Colon (tissue), 2 donors: ENCODE measurements at regions not wholly inside any gene's neighbourhood (a gene's known extent, or its start where the extent isn't known, plus 50 kb on each side); places are given as distances from the start of the nearest gene placed in this dataset.

Experiments used
- FAIRE-seq: peaks from 2 replicates; lab custom pipeline; 2012; peaks lifted over from hg19 to GRCh38; lab: Jason Lieb, UNC
- donor health status: control.
- donor health status: control.

- FAIRE-seq = no peak
These were observed 197.3 kb downstream of the PTEN start for GRCh38 chr10:88060762-88061161.

- no peak for FAIRE-seq
These were observed 199.0 kb downstream of the PTEN start for GRCh38 chr10:88062385-88062784.

- no peak for FAIRE-seq
These were observed 199.5 kb downstream of the PTEN start for GRCh38 chr10:88062798-88063472.

- no peak for FAIRE-seq
These were observed 200.6 kb downstream of the PTEN start for GRCh38 chr10:88063861-88064557.

- FAIRE-seq = no peak
These were observed 201.4 kb downstream of the PTEN start for GRCh38 chr10:88064608-88065382.

GRCh38 chr10:88065383-88066049 is 202.1 kb downstream of the PTEN start:
- no peak for FAIRE-seq

- no peak for FAIRE-seq
These were observed 202.9 kb downstream of the PTEN start for GRCh38 chr10:88066319-88066718.

GRCh38 chr10:88066876-88067275 is 203.5 kb downstream of the PTEN start:
- FAIRE-seq = no peak

GRCh38 chr10:88067737-88068136 is 204.3 kb downstream of the PTEN start:
- FAIRE-seq = no peak

GRCh38 chr10:88069338-88069737 is 205.9 kb downstream of the PTEN start:
- FAIRE-seq = no peak

- no peak for FAIRE-seq
These were observed 206.9 kb downstream of the PTEN start for GRCh38 chr10:88070080-88070880.

- FAIRE-seq = no peak
These were observed 208.5 kb downstream of the PTEN start for GRCh38 chr10:88071879-88072278.

- FAIRE-seq = no peak
These were observed 210.3 kb downstream of the PTEN start for GRCh38 chr10:88073682-88074081.

- FAIRE-seq = no peak
These were observed 211.5 kb downstream of the PTEN start for GRCh38 chr10:88074971-88075370.

- FAIRE-seq = no peak
These were observed 212.8 kb downstream of the PTEN start for GRCh38 chr10:88076027-88076880.

GRCh38 chr10:88077977-88078376 is 214.6 kb downstream of the PTEN start:
- no peak for FAIRE-seq

GRCh38 chr10:88080213-88080612 is 216.8 kb downstream of the PTEN start:
- FAIRE-seq = no peak

- FAIRE-seq = no peak
These were observed 218.1 kb downstream of the PTEN start for GRCh38 chr10:88081457-88082054.

GRCh38 chr10:88082391-88082790 is 219.0 kb downstream of the PTEN start:
- no peak for FAIRE-seq
